ENCODE measurements at regions not wholly inside any gene's neighbourhood (a gene's known extent, or its start where the extent isn't known, plus 50 kb on each side); places are given as distances from the start of the nearest gene placed in this dataset.

- FAIRE-seq, result no peak
Measured at GRCh38 chr18:72940509-72940908, 72.7 kb upstream of the NETO1 start.

- no peak for FAIRE-seq
Measured at GRCh38 chr18:72935744-72936143, 68.0 kb upstream of the NETO1 start.

DNA sequence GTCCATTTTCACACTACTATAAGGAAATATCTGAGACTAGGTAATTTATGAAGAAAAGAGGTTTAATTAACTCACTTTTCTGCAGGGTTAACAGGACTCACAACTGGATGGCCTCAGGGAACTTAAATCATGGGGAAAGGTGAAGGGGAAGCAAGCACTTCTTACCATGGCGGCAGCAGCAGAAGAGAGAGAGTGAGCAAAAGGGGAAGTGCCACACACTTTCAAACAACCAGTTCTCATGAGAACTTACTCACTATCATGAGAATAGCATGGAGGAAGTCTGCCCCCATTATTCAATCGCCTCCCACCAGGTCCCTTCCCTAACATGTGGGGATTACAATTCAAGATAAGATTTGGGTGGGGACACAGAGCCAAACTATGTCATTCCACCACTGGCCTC, 55.1 kb upstream of the NETO1 start:
- no peak for FAIRE-seq
